OCI-LY7 (cell line): ENCODE measurements at regions not wholly inside any gene's neighbourhood (a gene's known extent, or its start where the extent isn't known, plus 50 kb on each side); places are given as distances from the start of the nearest gene placed in this dataset.

Experiments used
- BruUV-seq: library from RNA; stranded (reverse); fragments of 400-500 nt; replicated peaks from 2 replicates; lab custom pipeline; 2021; lab: Mats Ljungman, UMichigan
- CTCF ChIA-PET: fragments of 300-600 bp; sonication (Branson Sonifier 250); formaldehyde crosslinking; loops from one replicate; lab custom pipeline; 2022; ENCODE audit warnings: antibody characterized with exemption; ENCODE audit not compliant: unreplicated experiment; lab: Charles Lee
- POLR2A ChIA-PET: fragments of 300-600 bp; sonication (Branson Sonifier 250); formaldehyde crosslinking; loops from one replicate; lab custom pipeline; 2022; ENCODE audit warnings: antibody characterized with exemption; lab: Charles Lee
- DNase-seq: peaks from one replicate; pipeline ENCODE4 v3.0.0-alpha.2; 2015; ENCODE audit warnings: low spot score
- H2AFZ ChIP-seq: fragments of 200-600 bp; sonication (generic), shearing (Covaris generic); 2 replicates; pipeline ENCODE4 v1.6.1; 2014; ENCODE audit warnings: mild to moderate bottlenecking, antibody characterized with exemption, low read length, moderate library complexity
- H3K27ac ChIP-seq: fragments of 200-600 bp; sonication (generic); 2 replicates; pipeline ENCODE4 v1.5.1; 2014; ENCODE audit warnings: mixed run types, low read depth, mild to moderate bottlenecking, moderate library complexity, low read length, inconsistent platforms; ENCODE audit not compliant: poor library complexity, severe bottlenecking
- H3K36me3 ChIP-seq: fragments of 200-600 bp; sonication (generic); 2 replicates; pipeline ENCODE4 v1.6.1; 2014; ENCODE audit warnings: mild to moderate bottlenecking, antibody characterized with exemption, low read length, moderate library complexity, mixed read lengths; ENCODE audit not compliant: insufficient read depth
- H3K4me1 ChIP-seq: fragments of 200-600 bp; sonication (generic); 2 replicates; pipeline ENCODE4 v1.5.1; 2014; ENCODE audit warnings: mild to moderate bottlenecking, low read length; ENCODE audit not compliant: insufficient read depth, poor library complexity, severe bottlenecking
- H3K4me2 ChIP-seq: fragments of 200-600 bp; sonication (generic); 2 replicates; pipeline ENCODE4 v1.6.1; 2014; ENCODE audit warnings: mild to moderate bottlenecking, low read length
- H3K4me3 ChIP-seq: fragments of 200-600 bp; sonication (generic); 2 replicates; pipeline ENCODE4 v1.5.1; 2014; ENCODE audit warnings: mild to moderate bottlenecking, low read depth, low read length; ENCODE audit not compliant: poor library complexity, severe bottlenecking
- H3K79me2 ChIP-seq: fragments of 200-600 bp; sonication (generic); 2 replicates; pipeline ENCODE4 v1.6.1; 2016; ENCODE audit warnings: low read depth, mild to moderate bottlenecking, low read length, moderate library complexity, mixed read lengths; ENCODE audit not compliant: insufficient read depth
- H3K9me2 ChIP-seq: fragments of 200-600 bp; sonication (generic); 2 replicates; pipeline ENCODE4 v1.6.1; 2016; ENCODE audit warnings: mild to moderate bottlenecking, low read length, mixed read lengths; ENCODE audit not compliant: insufficient read depth
- H3K9me3 ChIP-seq: fragments of 200-600 bp; sonication (generic); 2 replicates; pipeline ENCODE4 v1.6.1; 2014; ENCODE audit warnings: mild to moderate bottlenecking, mixed run types, low read length, mixed read lengths
- H4K20me1 ChIP-seq: fragments of 200-600 bp; sonication (generic); 2 replicates; pipeline ENCODE4 v1.6.1; 2014; ENCODE audit warnings: mild to moderate bottlenecking, antibody characterized with exemption, low read length, moderate library complexity, mixed read lengths; ENCODE audit not compliant: insufficient read depth
- EZH2phosphoT487 ChIP-seq: fragments of 200-600 bp; sonication (generic); IDR thresholded peaks from 2 replicates; pipeline ENCODE4 v1.6.1; 2018; ENCODE audit warnings: low read depth, borderline replicate concordance, mild to moderate bottlenecking, mixed run types, antibody characterized with exemption, low read length, moderate library complexity, mixed read lengths
- intact Hi-C: fragments of 100-400 bp; cut with micrococcal nuclease; formaldehyde crosslinking; loops from one replicate; pipeline ENCODE4 v1.10.0; 2022; ENCODE audit not compliant: unreplicated experiment
- TF ChIP-seq, protein P1 (sequence below): fragments of 200-600 bp; sonication (generic); conservative IDR thresholded peaks from 2 replicates; pipeline ENCODE4 v1.5.1; 2014; ENCODE audit warnings: mild to moderate bottlenecking, antibody characterized with exemption, low read length, moderate library complexity, mixed read lengths

DNA sequence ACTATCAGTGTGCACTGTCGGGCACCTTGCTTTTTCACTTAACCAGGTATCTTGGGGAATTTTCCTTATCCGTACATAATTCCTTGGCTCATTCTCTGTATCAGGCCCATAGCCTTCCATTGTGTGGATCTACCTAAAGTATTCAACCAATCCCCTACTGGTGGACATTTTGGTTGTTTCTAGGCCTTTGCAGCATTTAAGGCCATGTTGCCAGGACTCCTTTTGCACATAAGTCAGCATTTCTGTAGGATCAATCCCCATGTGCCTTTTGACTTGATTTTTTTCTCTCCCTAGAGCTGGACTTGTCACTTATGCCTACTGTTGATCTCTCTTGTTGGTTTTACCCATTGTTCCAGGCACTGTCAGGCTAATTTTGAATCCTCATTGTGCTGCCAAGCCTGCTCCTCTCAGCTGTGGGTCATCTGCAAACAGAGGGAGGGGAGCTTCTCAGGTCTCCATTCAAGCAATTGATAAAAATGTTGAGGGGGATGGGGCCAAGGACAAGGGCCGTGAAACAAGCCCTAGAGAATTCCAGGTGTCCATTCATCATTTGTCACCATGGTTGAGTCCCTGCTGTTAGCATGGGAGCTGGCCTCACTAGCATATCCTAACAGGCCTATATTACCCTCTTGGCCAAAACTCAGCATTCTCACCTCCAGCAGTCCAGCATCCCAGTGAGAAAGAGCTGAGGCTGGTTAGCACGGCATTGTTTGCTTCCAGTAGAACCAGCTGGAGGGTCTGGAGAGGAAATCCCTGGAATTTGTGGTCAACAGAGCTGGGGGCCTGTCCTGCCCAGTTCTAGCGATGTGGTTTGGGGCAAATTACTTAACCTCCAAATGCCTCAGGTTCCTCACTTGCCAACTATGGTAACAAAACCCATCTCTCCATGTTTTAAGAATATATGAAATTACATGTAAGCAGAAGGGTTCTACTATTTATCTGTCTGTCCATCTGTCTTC, 178.4 kb downstream of the MRPL14 start:
- no peak overlapping the region for H2AFZ ChIP-seq
- ChIA-PET POLR2A (interaction anchor here (0.5 to 1.3 kb wide), 2 partner anchors 45 to 1442 kb away, joined by 3 read pairs; no protein-coding TSS in a partner anchor), CTCF (no interaction called here)
- H3K79me2 ChIP-seq: no peaks in the 10 kb centered on the region
- no peaks in the 10 kb centered on the region for H3K4me1 ChIP-seq
- intact Hi-C loops: no loop called here
- no peak overlapping the region for H3K27ac ChIP-seq
- no TSS peak for BruUV-seq
- H3K36me3 ChIP-seq: no peaks in the 10 kb centered on the region
- no peak for TF ChIP-seq EZH2phosphoT487
- TF ChIP-seq, protein P1, sequence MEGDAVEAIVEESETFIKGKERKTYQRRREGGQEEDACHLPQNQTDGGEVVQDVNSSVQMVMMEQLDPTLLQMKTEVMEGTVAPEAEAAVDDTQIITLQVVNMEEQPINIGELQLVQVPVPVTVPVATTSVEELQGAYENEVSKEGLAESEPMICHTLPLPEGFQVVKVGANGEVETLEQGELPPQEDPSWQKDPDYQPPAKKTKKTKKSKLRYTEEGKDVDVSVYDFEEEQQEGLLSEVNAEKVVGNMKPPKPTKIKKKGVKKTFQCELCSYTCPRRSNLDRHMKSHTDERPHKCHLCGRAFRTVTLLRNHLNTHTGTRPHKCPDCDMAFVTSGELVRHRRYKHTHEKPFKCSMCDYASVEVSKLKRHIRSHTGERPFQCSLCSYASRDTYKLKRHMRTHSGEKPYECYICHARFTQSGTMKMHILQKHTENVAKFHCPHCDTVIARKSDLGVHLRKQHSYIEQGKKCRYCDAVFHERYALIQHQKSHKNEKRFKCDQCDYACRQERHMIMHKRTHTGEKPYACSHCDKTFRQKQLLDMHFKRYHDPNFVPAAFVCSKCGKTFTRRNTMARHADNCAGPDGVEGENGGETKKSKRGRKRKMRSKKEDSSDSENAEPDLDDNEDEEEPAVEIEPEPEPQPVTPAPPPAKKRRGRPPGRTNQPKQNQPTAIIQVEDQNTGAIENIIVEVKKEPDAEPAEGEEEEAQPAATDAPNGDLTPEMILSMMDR: no peak
- H4K20me1 ChIP-seq: no peaks in the 10 kb centered on the region
- no peaks in the 10 kb centered on the region for H3K9me3 ChIP-seq
- H3K4me2 ChIP-seq: no peak overlapping the region
- no peak overlapping the region for H3K4me3 ChIP-seq
- no peak for DNase-seq
- no peaks in the 10 kb centered on the region for H3K9me2 ChIP-seq

GRCh38 chr6:43947860-43948259, 177.8 kb downstream of the VEGFA start:
- intact Hi-C loops: no loop called here
- no peak overlapping the region for H2AFZ ChIP-seq
- no peak overlapping the region for H3K27ac ChIP-seq
- DNase-seq: no peak
- ChIA-PET CTCF (no interaction called here), POLR2A (interaction anchor here (0.7 kb wide), 1 partner anchor 194 kb away, joined by 3 read pairs; no protein-coding TSS in a partner anchor)
- no peaks in the 10 kb centered on the region for H3K4me1 ChIP-seq
- no peak overlapping the region for H3K4me2 ChIP-seq
- no TSS peak for BruUV-seq
- TF ChIP-seq, protein P1: no peak
- TF ChIP-seq EZH2phosphoT487: no peak
- H3K4me3 ChIP-seq: no peak overlapping the region
- no peaks in the 10 kb centered on the region for H3K36me3 ChIP-seq
- H3K9me2 ChIP-seq: no peaks in the 10 kb centered on the region
- no peaks in the 10 kb centered on the region for H4K20me1 ChIP-seq
- no peaks in the 10 kb centered on the region for H3K79me2 ChIP-seq
- no peaks in the 10 kb centered on the region for H3K9me3 ChIP-seq
